Astrocyte (in vitro differentiated cells and primary cell): ENCODE measurements at regions not wholly inside any gene's neighbourhood (a gene's known extent, or its start where the extent isn't known, plus 50 kb on each side); places are given as distances from the start of the nearest gene placed in this dataset.

Source experiments
- DNase-seq: peaks from one replicate; pipeline ENCODE4 v3.0.0-alpha.2; 2010; ENCODE audit warnings: low read depth
- FAIRE-seq: peaks from 2 replicates; lab custom pipeline; 2011; peaks lifted over from hg19 to GRCh38; lab: Jason Lieb, UNC
- H2AFZ ChIP-seq: 2 replicates; pipeline ENCODE4 v1.6.0; 2012; ENCODE audit warnings: low read depth, low read length, inconsistent platforms
- H3K27ac ChIP-seq: 2 replicates; pipeline ENCODE4 v1.5.1; 2011; ENCODE audit warnings: low read depth, low read length, inconsistent platforms
- H3K27me3 ChIP-seq: 2 replicates; pipeline ENCODE4 v1.6.0; 2011; ENCODE audit warnings: low read length, inconsistent platforms; ENCODE audit not compliant: insufficient read depth
- H3K36me3 ChIP-seq: 2 replicates; pipeline ENCODE4 v1.5.1; 2011; ENCODE audit warnings: low read length, inconsistent platforms; ENCODE audit not compliant: insufficient read depth
- H3K4me1 ChIP-seq: 2 replicates; pipeline ENCODE4 v1.5.1; 2011; ENCODE audit warnings: low read length, inconsistent platforms; ENCODE audit not compliant: insufficient read depth
- H3K4me2 ChIP-seq: 2 replicates; pipeline ENCODE4 v1.6.0; 2012; ENCODE audit warnings: low read length, inconsistent platforms
- H3K4me3 ChIP-seq: 2 replicates; pipeline ENCODE4 v1.5.1; 2011; ENCODE audit warnings: low read depth, mild to moderate bottlenecking, low read length, inconsistent platforms; ENCODE audit not compliant: insufficient read depth
- H3K79me2 ChIP-seq: 2 replicates; pipeline ENCODE4 v1.6.0; 2012; ENCODE audit warnings: mild to moderate bottlenecking, low read length, inconsistent platforms; ENCODE audit not compliant: insufficient read depth
- H3K9ac ChIP-seq: 2 replicates; pipeline ENCODE4 v1.6.0; 2012; ENCODE audit warnings: mild to moderate bottlenecking, low read length, inconsistent platforms
- H3K9me3 ChIP-seq: 2 replicates; pipeline ENCODE4 v1.5.1; 2012; ENCODE audit warnings: low read depth, mild to moderate bottlenecking, low read length, inconsistent platforms; ENCODE audit not compliant: insufficient read depth
- H4K20me1 ChIP-seq: 2 replicates; pipeline ENCODE4 v1.6.0; 2012; ENCODE audit warnings: low read length, inconsistent platforms; ENCODE audit not compliant: insufficient read depth
- H3K27ac Mint-ChIP-seq: one replicate; pipeline ENCODE4 v1.8.0; 2021; ENCODE audit warnings: mild to moderate bottlenecking, mixed read lengths; ENCODE audit not compliant: unreplicated experiment
- H3K27me3 Mint-ChIP-seq: one replicate; pipeline ENCODE4 v1.8.0; 2021; ENCODE audit warnings: low read depth, mixed read lengths; ENCODE audit not compliant: unreplicated experiment
- H3K36me3 Mint-ChIP-seq: one replicate; pipeline ENCODE4 v1.8.0; 2021; ENCODE audit warnings: low read depth, mixed read lengths; ENCODE audit not compliant: unreplicated experiment
- H3K4me1 Mint-ChIP-seq: one replicate; pipeline ENCODE4 v1.8.0; 2021; ENCODE audit warnings: low read depth, mixed read lengths; ENCODE audit not compliant: unreplicated experiment
- H3K4me3 Mint-ChIP-seq: one replicate; pipeline ENCODE4 v1.8.0; 2021; ENCODE audit warnings: mild to moderate bottlenecking, moderate library complexity, mixed read lengths; ENCODE audit not compliant: unreplicated experiment
- H3K9me3 Mint-ChIP-seq: one replicate; pipeline ENCODE4 v1.8.0; 2021; ENCODE audit warnings: mild to moderate bottlenecking, mixed read lengths; ENCODE audit not compliant: unreplicated experiment
- CTCF ChIP-seq: IDR thresholded peaks from 2 replicates; pipeline ENCODE4 v1.5.1; 2011; ENCODE audit warnings: low read depth, mild to moderate bottlenecking, inconsistent platforms, low read length, moderate library complexity; ENCODE audit not compliant: insufficient read depth
- EZH2 ChIP-seq: IDR thresholded peaks from 2 replicates; pipeline ENCODE4 v1.6.1; 2012; ENCODE audit warnings: mild to moderate bottlenecking, low read length, inconsistent platforms; ENCODE audit not compliant: insufficient read depth

DNA sequence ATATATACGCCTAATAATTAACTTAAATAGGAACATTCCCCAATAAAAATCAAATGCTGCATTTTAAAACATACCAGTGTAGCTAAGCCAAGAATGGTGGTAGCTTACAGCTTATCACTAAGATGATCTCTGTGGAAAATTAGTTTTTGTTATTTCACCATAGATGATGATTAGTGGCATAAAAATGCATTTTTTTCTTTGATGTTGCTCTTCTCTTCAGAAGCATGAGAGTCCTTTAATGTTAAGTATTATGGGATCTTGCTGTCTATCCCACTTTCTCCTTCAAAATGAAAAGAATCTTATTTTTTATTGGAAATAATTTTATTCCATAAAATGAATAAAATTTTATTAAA lies 731.0 kb downstream of the SLITRK1 start:
- Mint-ChIP-seq H3K36me3 (no peaks in the 10 kb centered on the region), H3K4me3 (no peak overlapping the region), H3K9me3 (no peaks in the 10 kb centered on the region), H3K27ac (no peak overlapping the region), H3K27me3 (no peaks in the 10 kb centered on the region), H3K4me1 (no peaks in the 10 kb centered on the region)
- FAIRE-seq = no peak
- Histone ChIP-seq H2AFZ (no peak overlapping the region), H3K9ac (no peak overlapping the region), H3K27ac (no peak overlapping the region), H3K36me3 (no peaks in the 10 kb centered on the region), H3K4me2 (no peak overlapping the region), H3K4me3 (no peak overlapping the region), H3K79me2 (no peaks in the 10 kb centered on the region), H4K20me1 (no peaks in the 10 kb centered on the region), H3K9me3 (no peaks in the 10 kb centered on the region), H3K4me1 (no peaks in the 10 kb centered on the region), H3K27me3 (no peaks in the 10 kb centered on the region)
- TF ChIP-seq EZH2 (no peak), CTCF (no peak)
- DNase-seq = peak; percentile 2

DNA sequence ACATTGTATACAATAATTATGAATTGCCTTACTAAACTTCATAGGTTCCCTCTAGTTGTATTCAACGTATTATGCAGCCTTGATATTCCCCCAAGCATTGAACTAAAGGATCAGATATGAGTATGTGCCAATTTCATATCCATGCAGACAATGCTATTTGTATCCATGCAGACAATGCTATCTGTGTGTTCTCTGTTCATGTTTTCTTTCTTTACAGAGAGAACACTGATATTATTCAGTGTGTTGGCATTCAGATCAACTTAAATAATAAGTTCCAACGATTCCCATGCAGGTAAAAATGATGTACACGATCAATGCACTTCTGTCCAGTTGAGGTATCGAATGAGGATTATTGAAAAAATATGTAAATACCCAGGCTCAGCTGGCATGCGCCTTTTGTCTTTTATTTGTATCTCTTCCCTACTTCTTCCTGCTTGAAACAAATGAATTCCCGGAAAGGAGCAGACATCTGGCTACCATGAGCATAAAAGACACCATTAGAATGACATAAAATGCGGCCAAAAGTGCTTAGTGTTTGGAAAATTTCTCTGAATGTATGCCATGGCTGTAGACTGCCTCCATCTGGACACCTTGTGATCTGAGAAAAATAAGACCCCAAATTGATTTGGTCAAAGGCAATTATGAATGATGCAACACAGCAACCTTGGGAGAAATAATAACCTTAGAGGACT lies 731.5 kb downstream of the SLITRK1 start:
- H4K20me1 ChIP-seq = no peaks in the 10 kb centered on the region
- no peak overlapping the region for H3K27ac Mint-ChIP-seq
- H3K27ac ChIP-seq = no peak overlapping the region
- DNase-seq (no peak), FAIRE-seq (no peak)
- no peaks in the 10 kb centered on the region for H3K4me1 ChIP-seq
- no peak overlapping the region for H3K4me3 ChIP-seq
- H2AFZ ChIP-seq = no peak overlapping the region
- H3K27me3 Mint-ChIP-seq = no peaks in the 10 kb centered on the region
- H3K9ac ChIP-seq = no peak overlapping the region
- H3K27me3 ChIP-seq = no peaks in the 10 kb centered on the region
- H3K36me3 ChIP-seq = no peaks in the 10 kb centered on the region
- no peak overlapping the region for H3K4me3 Mint-ChIP-seq
- no peak overlapping the region for H3K4me2 ChIP-seq
- H3K9me3 Mint-ChIP-seq = no peaks in the 10 kb centered on the region
- TF ChIP-seq EZH2 = no peak
- no peak for TF ChIP-seq CTCF
- no peaks in the 10 kb centered on the region for H3K36me3 Mint-ChIP-seq
- no peaks in the 10 kb centered on the region for H3K79me2 ChIP-seq
- no peaks in the 10 kb centered on the region for H3K9me3 ChIP-seq
- no peaks in the 10 kb centered on the region for H3K4me1 Mint-ChIP-seq

- H3K27me3 ChIP-seq = no peaks in the 10 kb centered on the region
- no peaks in the 10 kb centered on the region for H3K4me1 ChIP-seq
- TF ChIP-seq EZH2 (no peak), CTCF (no peak)
- H3K27ac Mint-ChIP-seq = no peak overlapping the region
- H3K4me3 ChIP-seq = no peak overlapping the region
- H3K4me2 ChIP-seq = no peak overlapping the region
- H4K20me1 ChIP-seq = no peaks in the 10 kb centered on the region
- no peaks in the 10 kb centered on the region for H3K36me3 ChIP-seq
- no peaks in the 10 kb centered on the region for H3K27me3 Mint-ChIP-seq
- no peak for FAIRE-seq
- DNase-seq = no peak
- no peaks in the 10 kb centered on the region for H3K9me3 Mint-ChIP-seq
- no peak overlapping the region for H3K27ac ChIP-seq
- H3K4me3 Mint-ChIP-seq = no peak overlapping the region
- no peaks in the 10 kb centered on the region for H3K36me3 Mint-ChIP-seq
- H3K9me3 ChIP-seq = no peaks in the 10 kb centered on the region
- H2AFZ ChIP-seq = no peak overlapping the region
- H3K4me1 Mint-ChIP-seq = no peaks in the 10 kb centered on the region
- no peak overlapping the region for H3K9ac ChIP-seq
- H3K79me2 ChIP-seq = no peaks in the 10 kb centered on the region
Observed at GRCh38 chr13:83136660-83137059, 745.6 kb downstream of the SLITRK1 start.
